Left colon (tissue), 2 donors: ENCODE measurements at regions not wholly inside any gene's neighbourhood (a gene's known extent, or its start where the extent isn't known, plus 50 kb on each side); places are given as distances from the start of the nearest gene placed in this dataset.

Experiments used
- ATAC-seq: fragments of 200-7000 bp; cut with Tn5 transposase; one replicate; pipeline ENCODE4 v1.9.1; 2020; ENCODE audit warnings: mild to moderate bottlenecking, moderate library complexity
- DNase-seq, 2 donors: peaks; one replicate each; pipeline ENCODE4 v3.0.0-alpha.2; 2020
- intact Hi-C, 2 donors: fragments of 100-400 bp; cut with DNase I in 1 of 2; cut with micrococcal nuclease in 1 of 2; formaldehyde crosslinking; loops; one replicate each; pipeline versions ENCODE4 v1.11.2 to v1.14.0; 2022; cut with DNase I, micrococcal nuclease
- donor health status: DM: no; HTN: no; CAD: no.
- donor health status: DM: yes; HTN: yes; CAD: no.

- intact Hi-C loops: no loop called here
- DNase-seq: no peak
- no peak for ATAC-seq
Observed at GRCh38 chr14:53836551-53836950, 120.1 kb downstream of the BMP4 start.

GRCh38 chr14:53828820-53829219, 127.8 kb downstream of the BMP4 start:
- ATAC-seq (no peak), DNase-seq (no peak)
- intact Hi-C loops: no loop called here

- ATAC-seq (no peak), DNase-seq (no peak)
- intact Hi-C loops: no loop called here
Observed at GRCh38 chr14:53824061-53824460, 132.6 kb downstream of the BMP4 start.

DNA sequence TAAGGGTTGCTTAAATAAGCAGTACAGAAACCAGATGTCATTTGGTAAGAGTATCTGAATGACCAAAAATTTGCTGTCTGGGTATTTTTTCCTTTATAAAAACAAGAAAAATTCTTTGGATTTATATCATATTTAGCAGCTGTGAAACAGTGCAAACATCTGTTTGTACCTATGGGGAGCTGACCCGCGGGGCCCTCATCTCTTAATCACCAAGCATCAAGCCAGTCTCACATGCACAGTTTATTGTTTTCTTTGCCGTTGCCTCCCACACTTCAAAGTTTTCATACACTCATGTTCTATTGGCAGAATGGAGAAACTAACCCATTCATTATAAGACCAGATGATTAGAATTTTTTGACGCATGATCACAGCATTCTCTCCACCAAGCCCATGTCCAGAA, 142.2 kb downstream of the BMP4 start:
- intact Hi-C loops: no loop called here
- no peak for ATAC-seq
- DNase-seq: no peak

GRCh38 chr14:53810221-53810620, 146.4 kb downstream of the BMP4 start:
- DNase-seq (no peak), ATAC-seq (no peak)
- intact Hi-C loops: no loop called here

- ATAC-seq (no peak), DNase-seq (no peak)
- intact Hi-C loops: no loop called here
Observed at GRCh38 chr14:53808042-53808441, 148.6 kb downstream of the BMP4 start.

GRCh38 chr14:53807542-53807941, 149.1 kb downstream of the BMP4 start:
- intact Hi-C loops: no loop called here
- ATAC-seq (no peak), DNase-seq (no peak)

- ATAC-seq: no peak
- intact Hi-C loops: no loop called here
- DNase-seq: no peak
Observed at GRCh38 chr14:53807108-53807507, 149.5 kb downstream of the BMP4 start.

DNA sequence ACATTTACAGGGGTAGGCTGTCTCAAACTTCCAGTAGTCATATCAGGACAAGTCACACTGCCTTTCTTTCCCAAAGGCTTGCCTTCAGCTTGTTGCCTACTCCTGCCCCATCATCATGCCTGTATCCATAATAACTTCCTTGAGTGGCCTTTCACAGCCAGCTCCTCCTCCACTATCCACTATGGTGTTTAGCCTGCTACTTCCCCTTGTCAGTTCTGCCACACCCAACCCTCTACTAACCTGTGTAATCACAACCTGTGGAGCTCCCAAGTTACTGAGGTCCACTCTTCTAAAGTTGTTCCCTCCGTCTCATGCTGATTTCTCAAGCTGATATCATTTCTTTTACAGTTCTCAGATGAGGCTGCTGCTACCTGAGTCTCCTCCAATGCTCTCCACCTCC, 159.9 kb downstream of the BMP4 start:
- ATAC-seq (peak; percentile 93), DNase-seq (no peak)
- intact Hi-C loops: no loop called here

- intact Hi-C loops: no loop called here
- DNase-seq: peak in 1 of 2 donors; percentile 14
- ATAC-seq: no peak
Observed at GRCh38 chr14:53793790-53794505, 162.7 kb downstream of the BMP4 start.

GRCh38 chr14:53792909-53793308, 163.7 kb downstream of the BMP4 start:
- intact Hi-C loops: no loop called here
- ATAC-seq: no peak
- DNase-seq: no peak

GRCh38 chr14:53790731-53791500, 165.7 kb downstream of the BMP4 start:
- intact Hi-C loops: no loop called here
- DNase-seq (no peak), ATAC-seq (no peak)

GRCh38 chr14:53788566-53788965, 168.1 kb downstream of the BMP4 start:
- ATAC-seq: no peak
- no peak for DNase-seq
- intact Hi-C loops: no loop called here

DNA sequence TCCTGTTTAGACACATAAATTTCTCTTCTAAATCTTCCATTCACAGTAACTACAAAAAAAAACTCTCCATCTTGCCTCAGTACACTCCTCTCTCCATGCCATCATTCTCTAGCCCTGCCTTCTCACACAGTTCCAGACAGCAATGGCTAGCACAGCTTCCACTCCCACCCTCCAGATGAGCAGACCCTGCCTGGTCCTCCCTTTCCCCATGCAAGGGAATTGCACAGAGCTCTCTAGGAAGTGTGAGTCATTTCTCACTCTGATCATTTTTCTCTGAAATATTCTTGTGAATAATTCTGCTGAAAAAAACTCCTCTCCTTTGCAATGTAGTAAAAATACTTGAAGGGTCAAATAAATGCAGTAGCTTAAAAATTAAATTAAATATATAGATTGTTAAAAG, 170.6 kb downstream of the BMP4 start:
- intact Hi-C loops: no loop called here
- no peak for ATAC-seq
- DNase-seq: no peak

GRCh38 chr14:53784688-53785087, 171.9 kb downstream of the BMP4 start:
- intact Hi-C loops: no loop called here
- ATAC-seq (no peak), DNase-seq (no peak)

- no peak for ATAC-seq
- no peak for DNase-seq
- intact Hi-C loops: no loop called here
Observed at GRCh38 chr14:53783256-53783655, 173.4 kb downstream of the BMP4 start.

- DNase-seq (no peak), ATAC-seq (no peak)
- intact Hi-C loops: no loop called here
Observed at GRCh38 chr14:53780051-53780555, 176.5 kb downstream of the BMP4 start.

- no peak for ATAC-seq
- DNase-seq: no peak
- intact Hi-C loops: no loop called here
Observed at GRCh38 chr14:53779301-53779700, 177.3 kb downstream of the BMP4 start.

DNA sequence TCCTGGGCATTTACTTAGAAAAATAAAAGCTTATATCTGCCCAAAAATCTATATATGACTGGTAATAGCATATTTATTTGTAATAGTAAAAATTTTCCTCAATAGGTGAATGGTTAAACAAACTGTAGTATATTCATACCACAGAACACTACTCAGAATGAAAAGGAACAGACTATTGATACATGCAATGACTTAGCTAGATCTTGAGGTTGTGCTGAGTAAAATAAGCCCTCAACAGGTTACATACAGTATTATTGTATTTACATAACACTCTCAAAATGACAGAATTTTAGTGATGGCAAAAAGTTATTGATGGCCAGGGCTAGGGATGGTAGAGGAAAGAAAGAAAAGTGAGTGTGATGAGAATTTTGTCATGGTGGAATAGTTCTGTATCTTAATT, 178.4 kb downstream of the BMP4 start:
- no peak for DNase-seq
- ATAC-seq: no peak
- intact Hi-C loops: no loop called here

DNA sequence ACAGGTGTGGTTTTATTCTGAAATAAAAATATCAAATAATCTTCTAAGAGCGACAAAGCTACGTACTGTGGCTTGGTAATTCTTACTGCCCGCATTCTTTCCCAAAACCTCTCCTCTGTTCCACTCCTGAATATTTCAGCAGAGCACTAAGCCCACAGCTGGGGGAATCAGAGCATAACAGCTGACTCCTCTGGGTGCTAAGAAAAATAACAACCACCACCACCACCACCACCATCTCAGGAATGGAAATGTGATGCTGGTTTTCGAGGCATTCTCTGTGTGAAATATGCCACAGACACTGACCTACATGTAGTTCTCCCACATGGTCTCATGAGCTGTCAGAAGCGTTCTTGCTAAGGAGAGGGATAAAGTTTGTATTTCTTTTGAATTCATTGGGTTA, 183.7 kb downstream of the BMP4 start:
- intact Hi-C loops: no loop called here
- no peak for ATAC-seq
- no peak for DNase-seq

DNA sequence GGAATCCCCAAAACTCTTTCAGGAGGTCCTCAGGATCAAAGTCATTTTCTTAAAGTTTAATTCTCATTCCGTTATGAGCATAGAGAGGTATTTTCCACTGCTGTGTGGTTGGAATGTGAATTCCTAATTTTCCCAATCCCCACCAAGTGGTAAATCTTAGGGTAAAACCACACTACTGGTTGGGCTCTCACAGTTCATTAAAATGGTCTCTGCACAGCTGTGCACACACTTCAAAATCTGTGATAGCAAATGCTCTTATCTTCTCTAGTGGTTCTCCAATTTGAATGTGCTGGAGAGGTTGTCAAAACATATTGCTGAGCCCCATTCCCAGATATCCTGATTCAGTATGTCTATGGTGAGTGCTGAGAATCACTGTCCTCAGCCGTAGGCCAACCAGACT, 189.1 kb downstream of the BMP4 start:
- ATAC-seq (no peak), DNase-seq (no peak)
- intact Hi-C loops: no loop called here
